ENCODE measurements at regions not wholly inside any gene's neighbourhood (a gene's known extent, or its start where the extent isn't known, plus 50 kb on each side); places are given as distances from the start of the nearest gene placed in this dataset.

- CTCF ChIA-PET, result no interaction called here
- DNase-seq (ENCODE audit: low read depth, low spot score), result no peak
These were observed 95.8 kb upstream of the SPATA31C2 start for GRCh38 chr9:88234114-88234513.

GRCh38 chr9:88233091-88233490 lies 94.8 kb upstream of the SPATA31C2 start:
- CTCF ChIA-PET, result no interaction called here
- DNase-seq (ENCODE audit: low read depth, low spot score), result no peak
- Histone ChIP-seq H3K27me3 (ENCODE audit: control insufficient read depth, insufficient read depth, low read length) (peaks cover 2% of the 10 kb centered on the region), H3K9me3 (ENCODE audit: control insufficient read depth, insufficient read depth, low read length) (no peaks in the 10 kb centered on the region), H3K27ac (ENCODE audit: low read depth, low read length) (no peak overlapping the region), H3K4me3 (ENCODE audit: low read depth, low read length) (no peak overlapping the region)
- POLR2A ChIA-PET, result no interaction called here
- no peak for TF ChIP-seq CTCF (IDR thresholded peaks at IDR 0.05; ENCODE audit: low read depth, low read length)

More at GRCh38 chr9:88234114-88234513, 95.8 kb upstream of the SPATA31C2 start:
- H3K4me3 ChIP-seq (ENCODE audit: low read depth, low read length), result no peak overlapping the region
- H3K27ac ChIP-seq (ENCODE audit: low read depth, low read length), result no peak overlapping the region
- no peaks in the 10 kb centered on the region for H3K9me3 ChIP-seq (ENCODE audit: control insufficient read depth, insufficient read depth, low read length)
- POLR2A ChIA-PET, result no interaction called here
- peaks cover 2% of the 10 kb centered on the region for H3K27me3 ChIP-seq (ENCODE audit: control insufficient read depth, insufficient read depth, low read length)
- TF ChIP-seq CTCF (IDR thresholded peaks at IDR 0.05; ENCODE audit: low read depth, low read length), result no peak

- CTCF ChIA-PET, result no interaction called here
- no peak for DNase-seq (ENCODE audit: low read depth, low spot score)
- no peak overlapping the region for H3K4me3 ChIP-seq (ENCODE audit: low read depth, low read length)
These were observed 92.3 kb upstream of the SPATA31C2 start for GRCh38 chr9:88230612-88231011.

GRCh38 chr9:88229434-88229833 lies 91.2 kb upstream of the SPATA31C2 start:
- Histone ChIP-seq H3K27me3 (ENCODE audit: control insufficient read depth, insufficient read depth, low read length) (peaks cover under 1% of the 10 kb centered on the region), H3K9me3 (ENCODE audit: control insufficient read depth, insufficient read depth, low read length) (no peaks in the 10 kb centered on the region), H3K4me3 (ENCODE audit: low read depth, low read length) (no peak overlapping the region), H3K27ac (ENCODE audit: low read depth, low read length) (no peak overlapping the region)
- DNase-seq (ENCODE audit: low read depth, low spot score), result no peak
- TF ChIP-seq CTCF (IDR thresholded peaks at IDR 0.05; ENCODE audit: low read depth, low read length), result no peak
- POLR2A ChIA-PET, result no interaction called here
- CTCF ChIA-PET, result no interaction called here

More at GRCh38 chr9:88230612-88231011, 92.3 kb upstream of the SPATA31C2 start:
- POLR2A ChIA-PET, result no interaction called here
- TF ChIP-seq CTCF (IDR thresholded peaks at IDR 0.05; ENCODE audit: low read depth, low read length), result no peak
- Histone ChIP-seq H3K27ac (ENCODE audit: low read depth, low read length) (no peak overlapping the region), H3K9me3 (ENCODE audit: control insufficient read depth, insufficient read depth, low read length) (no peaks in the 10 kb centered on the region), H3K27me3 (ENCODE audit: control insufficient read depth, insufficient read depth, low read length) (peaks cover 2% of the 10 kb centered on the region)

- CTCF ChIA-PET, result interaction anchor here (0.7 kb wide), 1 partner anchor 13 kb away, joined by 5 read pairs; no protein-coding TSS in a partner anchor
- no peaks in the 10 kb centered on the region for H3K9me3 ChIP-seq (ENCODE audit: control insufficient read depth, insufficient read depth, low read length)
- no peak overlapping the region for H3K4me3 ChIP-seq (ENCODE audit: low read depth, low read length)
- H3K27me3 ChIP-seq (ENCODE audit: control insufficient read depth, insufficient read depth, low read length), result no peaks in the 10 kb centered on the region
- DNase-seq (ENCODE audit: low read depth, low spot score), result no peak
- H3K27ac ChIP-seq (ENCODE audit: low read depth, low read length), result no peak overlapping the region
- POLR2A ChIA-PET, result no interaction called here
- TF ChIP-seq CTCF (IDR thresholded peaks at IDR 0.05; ENCODE audit: low read depth, low read length), result no peak
These were observed 86.7 kb upstream of the SPATA31C2 start for GRCh38 chr9:88224938-88225337.
